ENCODE measurements at regions not wholly inside any gene's neighbourhood (a gene's known extent, or its start where the extent isn't known, plus 50 kb on each side); places are given as distances from the start of the nearest gene placed in this dataset.

DNA sequence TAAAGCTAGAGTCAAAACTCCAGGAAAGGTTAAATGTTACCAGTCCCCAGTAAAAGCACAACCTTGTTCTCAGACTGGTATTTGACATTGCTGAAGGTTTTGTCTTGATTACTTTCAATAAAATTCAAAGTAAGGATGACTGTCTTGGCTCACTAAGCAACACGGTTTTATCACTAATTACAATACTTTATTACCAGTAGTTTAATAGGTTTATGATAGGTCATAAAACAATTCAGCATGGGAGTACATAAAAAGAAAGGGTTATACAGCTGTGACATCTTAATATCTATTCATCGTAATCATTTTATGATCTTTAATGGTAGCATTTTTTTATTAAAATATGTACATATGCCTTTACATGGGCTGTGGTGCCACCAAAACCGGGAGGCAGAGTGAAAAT is 370.7 kb upstream of the IRX2 start:
- WGBS (ENCODE audit: missing lambda C conversion rate): 22% methylated on average over 3 of the region's 3 CpGs

DNA sequence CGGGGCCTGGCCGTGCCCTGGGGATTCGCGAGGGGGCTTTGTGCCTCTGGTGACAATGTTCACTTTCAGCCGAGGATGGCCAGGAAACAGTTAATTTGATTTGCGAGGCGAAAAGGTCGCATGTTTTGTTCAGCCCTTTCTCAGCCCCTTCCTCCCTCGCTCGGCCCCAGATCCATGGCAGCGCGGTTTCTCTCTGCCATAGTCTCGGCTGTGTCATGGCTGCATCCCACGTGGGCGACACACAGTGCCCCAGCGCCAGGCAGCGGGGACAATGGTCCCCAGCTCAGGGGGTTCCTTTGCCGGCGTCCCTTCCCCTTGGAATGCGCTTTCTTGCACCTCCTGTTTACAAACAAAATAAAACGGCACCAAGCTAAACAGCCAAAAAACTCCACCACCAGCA is 370.3 kb upstream of the IRX2 start:
- DNase-seq (ENCODE audit: low read depth in 1 of 2, low spot score in 1 of 2) (no peak), FAIRE-seq (no peak), ATAC-seq (no peak)
- 28% methylated on average over 19 of the region's 21 CpGs for WGBS (ENCODE audit: missing lambda C conversion rate)
- H3K9me3 ChIP-seq: no peaks in the 10 kb centered on the region
- H3K4me2 ChIP-seq: no peak overlapping the region
- no peak overlapping the region for H3K27ac ChIP-seq
- CTCF ChIA-PET: no interaction called here
- H3K4me3 ChIP-seq: no peak overlapping the region
- POLR2A ChIA-PET: no interaction called here
- TF ChIP-seq ESRRA (IDR thresholded peaks at IDR 0.05; ENCODE audit: borderline replicate concordance, low read length): no peak
- TF ChIP-seq POLR2A (IDR thresholded peaks at IDR 0.05; ENCODE audit: low read length): no peak
- H3K4me1 ChIP-seq: no peaks in the 10 kb centered on the region

More for the DNA sequence above, 370.7 kb upstream of the IRX2 start:
- Histone ChIP-seq H3K27ac (no peak overlapping the region), H3K4me3 (no peak overlapping the region), H3K4me2 (no peak overlapping the region), H3K4me1 (no peaks in the 10 kb centered on the region), H3K9me3 (no peaks in the 10 kb centered on the region)
- FAIRE-seq (no peak), DNase-seq (ENCODE audit: low read depth in 1 of 2, low spot score in 1 of 2) (no peak), ATAC-seq (no peak)
- CTCF ChIA-PET: no interaction called here
- POLR2A ChIA-PET: no interaction called here
- TF ChIP-seq ZNF302 (CRISPR knock-in tag; IDR thresholded peaks at IDR 0.05): no peak
- no peak for TF ChIP-seq TFCP2L1 (CRISPR knock-in tag; IDR thresholded peaks at IDR 0.05)

DNA sequence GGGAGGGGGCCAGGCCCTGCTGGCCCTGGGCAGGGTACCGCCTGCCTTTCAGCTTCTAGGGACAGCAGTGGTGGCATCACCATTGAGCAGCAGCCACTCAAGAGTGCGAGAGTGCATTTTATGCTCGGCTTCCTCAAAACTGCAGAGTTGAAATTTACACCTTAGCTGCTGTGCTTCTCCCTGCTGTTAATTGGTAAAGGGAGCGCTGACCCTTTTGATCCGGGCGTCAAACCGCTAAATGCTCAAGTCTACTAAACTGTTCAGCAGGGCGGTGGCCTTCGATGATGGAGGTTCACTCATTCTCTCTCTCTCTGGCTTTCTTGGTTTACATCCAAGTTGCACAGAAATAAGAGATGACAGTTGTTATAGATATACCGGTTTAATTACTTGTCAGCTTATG is 368.6 kb upstream of the IRX2 start:
- FAIRE-seq: no peak
- Histone ChIP-seq H3K4me2 (no peak overlapping the region), H3K9me3 (no peaks in the 10 kb centered on the region), H3K27ac (no peak overlapping the region), H3K4me3 (no peak overlapping the region), H3K4me1 (no peaks in the 10 kb centered on the region)
- POLR2A ChIA-PET: no interaction called here
- TF ChIP-seq, protein P1, sequence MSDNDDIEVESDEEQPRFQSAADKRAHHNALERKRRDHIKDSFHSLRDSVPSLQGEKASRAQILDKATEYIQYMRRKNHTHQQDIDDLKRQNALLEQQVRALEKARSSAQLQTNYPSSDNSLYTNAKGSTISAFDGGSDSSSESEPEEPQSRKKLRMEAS (IDR thresholded peaks at IDR 0.05): no peak
- TF ChIP-seq NFE2L2 (conservative IDR thresholded peaks at IDR 0.05; ENCODE audit: low read length) (no peak), TFCP2L1 (CRISPR knock-in tag; IDR thresholded peaks at IDR 0.05) (no peak), HOXA7 (CRISPR knock-in tag; IDR thresholded peaks at IDR 0.05) (no peak), HDAC2 (IDR thresholded peaks at IDR 0.05) (no peak), MAZ (IDR thresholded peaks at IDR 0.05; ENCODE audit: borderline replicate concordance, low read depth, low read length) (no peak), KDM1A (IDR thresholded peaks at IDR 0.05; ENCODE audit: low read depth) (no peak), JUN (IDR thresholded peaks at IDR 0.05) (no peak), CEBPB (IDR thresholded peaks at IDR 0.05) (no peak), HEYL (CRISPR knock-in tag; IDR thresholded peaks at IDR 0.05) (no peak), ZFP36 (IDR thresholded peaks at IDR 0.05; ENCODE audit: borderline replicate concordance, partially characterized antibody) (no peak), EHF (CRISPR knock-in tag; IDR thresholded peaks at IDR 0.05) (no peak), EHMT2 (IDR thresholded peaks at IDR 0.05; ENCODE audit: low read depth) (no peak), HOXB13 (CRISPR knock-in tag; IDR thresholded peaks at IDR 0.05; ENCODE audit: low read depth) (no peak), CHD4 (IDR thresholded peaks at IDR 0.05; ENCODE audit: borderline replicate concordance) (no peak), ESRRA (IDR thresholded peaks at IDR 0.05; ENCODE audit: borderline replicate concordance, low read length) (no peak)
- TF ChIP-seq, protein P2, sequence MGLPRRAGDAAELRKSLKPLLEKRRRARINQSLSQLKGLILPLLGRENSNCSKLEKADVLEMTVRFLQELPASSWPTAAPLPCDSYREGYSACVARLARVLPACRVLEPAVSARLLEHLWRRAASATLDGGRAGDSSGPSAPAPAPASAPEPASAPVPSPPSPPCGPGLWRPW (IDR thresholded peaks at IDR 0.05): no peak
- TF ChIP-seq, protein P3, sequence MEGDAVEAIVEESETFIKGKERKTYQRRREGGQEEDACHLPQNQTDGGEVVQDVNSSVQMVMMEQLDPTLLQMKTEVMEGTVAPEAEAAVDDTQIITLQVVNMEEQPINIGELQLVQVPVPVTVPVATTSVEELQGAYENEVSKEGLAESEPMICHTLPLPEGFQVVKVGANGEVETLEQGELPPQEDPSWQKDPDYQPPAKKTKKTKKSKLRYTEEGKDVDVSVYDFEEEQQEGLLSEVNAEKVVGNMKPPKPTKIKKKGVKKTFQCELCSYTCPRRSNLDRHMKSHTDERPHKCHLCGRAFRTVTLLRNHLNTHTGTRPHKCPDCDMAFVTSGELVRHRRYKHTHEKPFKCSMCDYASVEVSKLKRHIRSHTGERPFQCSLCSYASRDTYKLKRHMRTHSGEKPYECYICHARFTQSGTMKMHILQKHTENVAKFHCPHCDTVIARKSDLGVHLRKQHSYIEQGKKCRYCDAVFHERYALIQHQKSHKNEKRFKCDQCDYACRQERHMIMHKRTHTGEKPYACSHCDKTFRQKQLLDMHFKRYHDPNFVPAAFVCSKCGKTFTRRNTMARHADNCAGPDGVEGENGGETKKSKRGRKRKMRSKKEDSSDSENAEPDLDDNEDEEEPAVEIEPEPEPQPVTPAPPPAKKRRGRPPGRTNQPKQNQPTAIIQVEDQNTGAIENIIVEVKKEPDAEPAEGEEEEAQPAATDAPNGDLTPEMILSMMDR (IDR thresholded peaks at IDR 0.05): no peak
- no peak for DNase-seq (ENCODE audit: low read depth in 1 of 2, low spot score in 1 of 2)
- no peak for ATAC-seq
- CTCF ChIA-PET: no interaction called here
- WGBS (ENCODE audit: missing lambda C conversion rate): 33% methylated on average over 10 of the region's 10 CpGs

DNA sequence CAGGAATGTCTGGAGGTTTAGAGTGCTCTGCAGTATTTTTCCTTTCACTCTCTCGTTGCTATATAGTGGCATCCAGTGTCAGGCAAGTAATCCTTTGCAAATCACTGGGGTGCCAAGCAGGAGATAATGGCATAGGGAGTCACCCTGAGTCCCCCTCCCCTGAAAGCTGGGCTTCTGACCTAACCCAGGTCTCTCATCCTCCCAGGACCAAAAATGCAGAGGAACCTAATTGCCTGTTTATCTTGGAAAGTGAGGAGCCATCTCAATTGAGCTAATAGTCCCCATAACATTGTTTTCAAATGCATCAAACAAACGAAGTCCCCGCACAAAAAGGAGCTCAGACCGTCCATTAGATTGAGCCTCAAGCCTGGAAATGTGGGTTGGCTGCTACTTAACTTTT is 368.0 kb upstream of the IRX2 start:
- DNase-seq (ENCODE audit: low read depth in 1 of 2, low spot score in 1 of 2) (no peak), FAIRE-seq (no peak), ATAC-seq (no peak)
- no peak overlapping the region for H3K27ac ChIP-seq
- CTCF ChIA-PET: no interaction called here
- H3K4me1 ChIP-seq: no peaks in the 10 kb centered on the region
- no peak overlapping the region for H3K4me2 ChIP-seq
- WGBS (ENCODE audit: missing lambda C conversion rate): 0% methylated on average over 4 of the region's 4 CpGs
- H3K9me3 ChIP-seq: no peaks in the 10 kb centered on the region
- no peak overlapping the region for H3K4me3 ChIP-seq
- POLR2A ChIA-PET: no interaction called here
- TF ChIP-seq, protein P3 (IDR thresholded peaks at IDR 0.05): no peak
- TF ChIP-seq KDM5A (IDR thresholded peaks at IDR 0.05): no peak
- TF ChIP-seq NPAS2 (CRISPR knock-in tag; IDR thresholded peaks at IDR 0.05; ENCODE audit: borderline replicate concordance): no peak
- TF ChIP-seq, protein P4, sequence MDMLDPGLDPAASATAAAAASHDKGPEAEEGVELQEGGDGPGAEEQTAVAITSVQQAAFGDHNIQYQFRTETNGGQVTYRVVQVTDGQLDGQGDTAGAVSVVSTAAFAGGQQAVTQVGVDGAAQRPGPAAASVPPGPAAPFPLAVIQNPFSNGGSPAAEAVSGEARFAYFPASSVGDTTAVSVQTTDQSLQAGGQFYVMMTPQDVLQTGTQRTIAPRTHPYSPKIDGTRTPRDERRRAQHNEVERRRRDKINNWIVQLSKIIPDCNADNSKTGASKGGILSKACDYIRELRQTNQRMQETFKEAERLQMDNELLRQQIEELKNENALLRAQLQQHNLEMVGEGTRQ (IDR thresholded peaks at IDR 0.05): no peak
- TF ChIP-seq HOXB5 (CRISPR knock-in tag; IDR thresholded peaks at IDR 0.05): no peak
- no peak for TF ChIP-seq EHF (CRISPR knock-in tag; IDR thresholded peaks at IDR 0.05)
- TF ChIP-seq, protein P5, sequence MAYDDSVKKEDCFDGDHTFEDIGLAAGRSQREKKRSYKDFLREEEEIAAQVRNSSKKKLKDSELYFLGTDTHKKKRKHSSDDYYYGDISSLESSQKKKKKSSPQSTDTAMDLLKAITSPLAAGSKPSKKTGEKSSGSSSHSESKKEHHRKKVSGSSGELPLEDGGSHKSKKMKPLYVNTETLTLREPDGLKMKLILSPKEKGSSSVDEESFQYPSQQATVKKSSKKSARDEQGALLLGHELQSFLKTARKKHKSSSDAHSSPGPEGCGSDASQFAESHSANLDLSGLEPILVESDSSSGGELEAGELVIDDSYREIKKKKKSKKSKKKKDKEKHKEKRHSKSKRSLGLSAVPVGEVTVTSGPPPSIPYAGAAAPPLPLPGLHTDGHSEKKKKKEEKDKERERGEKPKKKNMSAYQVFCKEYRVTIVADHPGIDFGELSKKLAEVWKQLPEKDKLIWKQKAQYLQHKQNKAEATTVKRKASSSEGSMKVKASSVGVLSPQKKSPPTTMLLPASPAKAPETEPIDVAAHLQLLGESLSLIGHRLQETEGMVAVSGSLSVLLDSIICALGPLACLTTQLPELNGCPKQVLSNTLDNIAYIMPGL (CRISPR knock-in tag; IDR thresholded peaks at IDR 0.05; ENCODE audit: borderline replicate concordance): no peak
- no peak for TF ChIP-seq ZSCAN20 (CRISPR knock-in tag; IDR thresholded peaks at IDR 0.05)
- TF ChIP-seq GATA3 (IDR thresholded peaks at IDR 0.05; ENCODE audit: borderline replicate concordance): no peak

Data from A549 (cell line).